ENCODE measurements at regions not wholly inside any gene's neighbourhood (a gene's known extent, or its start where the extent isn't known, plus 50 kb on each side); places are given as distances from the start of the nearest gene placed in this dataset.

DNA sequence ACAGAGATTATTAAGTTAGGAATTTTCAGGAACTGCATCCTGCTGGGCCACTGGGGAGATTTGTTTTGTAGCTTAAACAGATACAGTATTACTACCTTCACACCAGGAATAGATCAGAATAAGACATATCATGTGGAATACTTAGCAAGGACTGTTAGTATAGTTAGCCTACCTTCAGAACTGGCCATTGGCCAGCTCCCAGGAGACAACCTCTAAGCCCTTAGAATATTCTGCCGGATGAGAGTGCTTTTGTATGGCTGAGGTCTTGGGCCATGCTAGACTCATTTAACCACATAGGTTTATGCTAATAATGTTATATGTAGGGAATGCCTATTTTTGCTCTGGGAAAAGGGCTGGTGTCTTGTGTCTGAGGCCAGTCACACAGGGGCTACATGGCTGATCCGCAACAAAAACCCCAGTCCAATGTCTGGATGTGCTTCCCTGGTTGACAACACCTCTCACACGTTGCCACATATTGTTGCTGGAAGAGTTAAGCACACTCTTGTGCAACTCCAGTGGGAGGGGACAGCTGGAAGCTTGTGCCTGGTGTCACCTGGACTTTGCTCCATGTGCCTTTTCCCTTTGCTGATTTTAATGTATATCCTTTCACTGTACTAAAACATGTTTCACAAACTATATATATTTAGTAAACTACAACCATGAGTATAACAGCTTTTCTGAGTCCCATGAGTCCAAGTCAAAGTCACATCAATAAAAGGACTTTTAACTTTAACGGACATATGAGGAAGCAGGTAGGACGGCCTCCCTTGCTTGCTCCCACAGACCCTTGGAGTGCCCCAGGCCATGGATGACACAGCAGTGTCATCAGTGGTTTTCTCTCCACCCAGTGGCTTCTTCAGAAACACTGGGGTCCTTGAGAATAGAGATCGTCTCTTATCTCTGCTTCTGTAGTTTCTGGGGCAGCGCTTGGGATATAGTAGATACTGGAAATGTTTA lies 118.0 kb upstream of the C3orf80 start:
- TF ChIP-seq, protein P1, sequence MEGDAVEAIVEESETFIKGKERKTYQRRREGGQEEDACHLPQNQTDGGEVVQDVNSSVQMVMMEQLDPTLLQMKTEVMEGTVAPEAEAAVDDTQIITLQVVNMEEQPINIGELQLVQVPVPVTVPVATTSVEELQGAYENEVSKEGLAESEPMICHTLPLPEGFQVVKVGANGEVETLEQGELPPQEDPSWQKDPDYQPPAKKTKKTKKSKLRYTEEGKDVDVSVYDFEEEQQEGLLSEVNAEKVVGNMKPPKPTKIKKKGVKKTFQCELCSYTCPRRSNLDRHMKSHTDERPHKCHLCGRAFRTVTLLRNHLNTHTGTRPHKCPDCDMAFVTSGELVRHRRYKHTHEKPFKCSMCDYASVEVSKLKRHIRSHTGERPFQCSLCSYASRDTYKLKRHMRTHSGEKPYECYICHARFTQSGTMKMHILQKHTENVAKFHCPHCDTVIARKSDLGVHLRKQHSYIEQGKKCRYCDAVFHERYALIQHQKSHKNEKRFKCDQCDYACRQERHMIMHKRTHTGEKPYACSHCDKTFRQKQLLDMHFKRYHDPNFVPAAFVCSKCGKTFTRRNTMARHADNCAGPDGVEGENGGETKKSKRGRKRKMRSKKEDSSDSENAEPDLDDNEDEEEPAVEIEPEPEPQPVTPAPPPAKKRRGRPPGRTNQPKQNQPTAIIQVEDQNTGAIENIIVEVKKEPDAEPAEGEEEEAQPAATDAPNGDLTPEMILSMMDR (IDR thresholded peaks at IDR 0.05): no peak
- no peak for TF ChIP-seq POLR2AphosphoS5 (IDR thresholded peaks at IDR 0.05; ENCODE audit: insufficient read depth in 1 of 2, low read depth in 1 of 2)
